ENCODE measurements at regions not wholly inside any gene's neighbourhood (a gene's known extent, or its start where the extent isn't known, plus 50 kb on each side); places are given as distances from the start of the nearest gene placed in this dataset.

DNA sequence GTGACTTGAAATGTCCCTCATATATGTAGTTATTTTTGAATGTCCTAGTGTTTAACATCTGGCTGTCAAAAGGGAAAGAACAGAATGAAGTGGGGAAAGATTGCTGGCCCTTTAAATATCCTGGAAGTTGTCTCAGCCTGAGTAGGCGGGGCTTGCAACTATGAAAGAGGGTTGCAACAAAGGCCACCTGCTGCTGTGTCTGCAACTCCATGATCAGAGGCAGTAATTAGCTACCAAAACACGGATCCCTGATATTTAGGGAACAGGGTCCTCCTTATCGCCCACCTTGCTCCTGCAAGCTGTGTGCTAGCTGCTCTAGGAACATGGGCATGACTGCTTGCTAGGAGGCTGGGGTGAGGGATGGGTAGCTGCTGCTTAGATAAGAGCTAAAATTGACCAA, 100.2 kb upstream of the CFAP20DC start:
- no peaks in the 10 kb centered on the region for H3K9me3 ChIP-seq (ENCODE audit: control insufficient read depth, low read depth, low read length)
- H3K4me1 ChIP-seq (ENCODE audit: control insufficient read depth, insufficient read depth, low read length) = no peaks in the 10 kb centered on the region
- H3K4me3 ChIP-seq (ENCODE audit: low read length) = no peak overlapping the region
- DNase-seq = no peak
- H3K27me3 ChIP-seq (ENCODE audit: control insufficient read depth, insufficient read depth, low read length) = no peaks in the 10 kb centered on the region
- no peaks in the 10 kb centered on the region for H3K36me3 ChIP-seq (ENCODE audit: control insufficient read depth, insufficient read depth, low read length)
- no CpG with 5 or more reads among the region's 3 CpGs for WGBS (ENCODE audit: insufficient coverage, low lambda C conversion rate)
- no peak overlapping the region for H3K27ac ChIP-seq (ENCODE audit: low read length)

- H3K27ac ChIP-seq (ENCODE audit: low read length) = no peak overlapping the region
- no peak for DNase-seq
- H3K36me3 ChIP-seq (ENCODE audit: control insufficient read depth, insufficient read depth, low read length) = no peaks in the 10 kb centered on the region
- H3K27me3 ChIP-seq (ENCODE audit: control insufficient read depth, insufficient read depth, low read length) = no peaks in the 10 kb centered on the region
- no peaks in the 10 kb centered on the region for H3K4me1 ChIP-seq (ENCODE audit: control insufficient read depth, insufficient read depth, low read length)
- no peak overlapping the region for H3K4me3 ChIP-seq (ENCODE audit: low read length)
- 100% methylated on average over 1 of the region's 2 CpGs for WGBS (ENCODE audit: insufficient coverage, low lambda C conversion rate)
- no peaks in the 10 kb centered on the region for H3K9me3 ChIP-seq (ENCODE audit: control insufficient read depth, low read depth, low read length)
These were observed 99.3 kb upstream of the CFAP20DC start for GRCh38 chr3:59149166-59149565.

DNA sequence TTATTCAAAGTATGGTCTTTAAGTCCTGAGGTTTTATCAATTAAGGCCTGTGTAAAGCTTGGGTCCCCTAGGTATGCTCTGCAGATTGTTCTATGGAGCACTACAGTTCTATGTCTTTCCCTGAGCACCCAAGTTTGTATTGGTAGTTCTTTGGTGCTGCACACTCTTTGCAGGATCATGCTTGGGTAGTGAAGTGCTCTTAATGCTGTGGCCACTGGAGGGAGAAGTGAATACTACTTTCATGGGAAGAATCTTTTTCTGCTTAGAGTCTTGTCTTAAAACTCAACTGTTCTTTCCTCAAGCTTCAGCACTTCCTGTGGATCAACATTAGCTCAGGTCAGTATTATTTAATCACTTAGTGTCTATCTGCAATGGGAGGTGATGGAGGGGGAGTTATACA, 93.6 kb upstream of the CFAP20DC start:
- Histone ChIP-seq H3K36me3 (ENCODE audit: control insufficient read depth, insufficient read depth, low read length) (no peaks in the 10 kb centered on the region), H3K4me3 (ENCODE audit: low read length) (no peak overlapping the region), H3K4me1 (ENCODE audit: control insufficient read depth, insufficient read depth, low read length) (no peaks in the 10 kb centered on the region), H3K27ac (ENCODE audit: low read length) (no peak overlapping the region), H3K9me3 (ENCODE audit: control insufficient read depth, low read depth, low read length) (no peaks in the 10 kb centered on the region), H3K27me3 (ENCODE audit: control insufficient read depth, insufficient read depth, low read length) (no peaks in the 10 kb centered on the region)
- DNase-seq = no peak

- no peak overlapping the region for H3K4me3 ChIP-seq (ENCODE audit: low read length)
- H3K9me3 ChIP-seq (ENCODE audit: control insufficient read depth, low read depth, low read length) = no peaks in the 10 kb centered on the region
- no peak for DNase-seq
- H3K27me3 ChIP-seq (ENCODE audit: control insufficient read depth, insufficient read depth, low read length) = no peaks in the 10 kb centered on the region
- WGBS (ENCODE audit: insufficient coverage, low lambda C conversion rate) = 100% methylated on average over 1 of the region's 6 CpGs
- no peak overlapping the region for H3K27ac ChIP-seq (ENCODE audit: low read length)
- no peaks in the 10 kb centered on the region for H3K4me1 ChIP-seq (ENCODE audit: control insufficient read depth, insufficient read depth, low read length)
- no peaks in the 10 kb centered on the region for H3K36me3 ChIP-seq (ENCODE audit: control insufficient read depth, insufficient read depth, low read length)
These were observed 92.7 kb upstream of the CFAP20DC start for GRCh38 chr3:59142556-59142955.

DNA sequence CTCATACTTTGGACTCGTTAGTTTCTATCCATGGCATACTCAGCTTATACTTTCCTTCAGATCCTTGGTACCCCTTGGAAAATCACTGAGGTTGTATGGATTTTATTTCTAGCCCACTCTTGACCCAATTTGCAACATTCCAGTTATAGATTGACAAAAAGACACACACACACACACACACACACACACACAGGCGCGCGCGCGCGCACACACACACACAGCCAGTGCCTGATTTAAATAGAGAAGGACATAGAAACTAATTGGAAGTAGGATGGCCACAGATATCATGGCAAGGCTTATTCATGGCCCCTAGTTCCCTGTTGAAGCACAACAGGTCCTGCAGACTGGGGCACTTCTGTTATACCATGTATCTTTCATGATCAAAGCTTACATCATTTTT, 89.1 kb upstream of the CFAP20DC start:
- H3K4me3 ChIP-seq (ENCODE audit: low read length) = no peak overlapping the region
- no peaks in the 10 kb centered on the region for H3K36me3 ChIP-seq (ENCODE audit: control insufficient read depth, insufficient read depth, low read length)
- H3K9me3 ChIP-seq (ENCODE audit: control insufficient read depth, low read depth, low read length) = no peaks in the 10 kb centered on the region
- no peaks in the 10 kb centered on the region for H3K4me1 ChIP-seq (ENCODE audit: control insufficient read depth, insufficient read depth, low read length)
- WGBS (ENCODE audit: insufficient coverage, low lambda C conversion rate) = no CpG with 5 or more reads among the region's 7 CpGs
- H3K27ac ChIP-seq (ENCODE audit: low read length) = no peak overlapping the region
- DNase-seq = no peak
- H3K27me3 ChIP-seq (ENCODE audit: control insufficient read depth, insufficient read depth, low read length) = no peaks in the 10 kb centered on the region

- Histone ChIP-seq H3K27ac (ENCODE audit: low read length) (no peak overlapping the region), H3K4me1 (ENCODE audit: control insufficient read depth, insufficient read depth, low read length) (no peaks in the 10 kb centered on the region), H3K9me3 (ENCODE audit: control insufficient read depth, low read depth, low read length) (no peaks in the 10 kb centered on the region), H3K4me3 (ENCODE audit: low read length) (no peak overlapping the region), H3K27me3 (ENCODE audit: control insufficient read depth, insufficient read depth, low read length) (no peaks in the 10 kb centered on the region), H3K36me3 (ENCODE audit: control insufficient read depth, insufficient read depth, low read length) (no peaks in the 10 kb centered on the region)
- DNase-seq = no peak
- 80% methylated on average over 1 of the region's 1 CpG for WGBS (ENCODE audit: insufficient coverage, low lambda C conversion rate)
These were observed 87.6 kb upstream of the CFAP20DC start for GRCh38 chr3:59137415-59137814.

DNA sequence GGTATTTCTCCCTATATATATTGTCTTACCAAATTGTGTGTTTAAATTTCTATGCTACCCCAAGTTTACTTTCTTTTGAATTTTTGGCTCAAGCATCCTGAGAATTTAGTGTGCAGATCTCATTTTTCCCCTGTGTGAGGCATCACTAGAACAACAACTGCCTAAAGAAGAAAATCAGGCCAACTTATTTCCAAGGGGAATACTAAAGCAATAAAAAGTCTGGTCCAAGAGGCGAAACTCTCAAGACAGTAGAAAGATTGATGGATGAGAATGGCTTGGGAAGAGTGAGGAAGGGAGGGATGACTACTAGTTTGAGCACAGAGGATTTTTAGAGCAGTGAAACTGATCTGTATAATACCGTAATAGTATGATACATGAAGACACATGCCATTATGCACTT, 86.3 kb upstream of the CFAP20DC start:
- H3K36me3 ChIP-seq (ENCODE audit: control insufficient read depth, insufficient read depth, low read length) = no peaks in the 10 kb centered on the region
- 100% methylated on average over 1 of the region's 2 CpGs for WGBS (ENCODE audit: insufficient coverage, low lambda C conversion rate)
- no peaks in the 10 kb centered on the region for H3K27me3 ChIP-seq (ENCODE audit: control insufficient read depth, insufficient read depth, low read length)
- H3K9me3 ChIP-seq (ENCODE audit: control insufficient read depth, low read depth, low read length) = no peaks in the 10 kb centered on the region
- no peaks in the 10 kb centered on the region for H3K4me1 ChIP-seq (ENCODE audit: control insufficient read depth, insufficient read depth, low read length)
- no peak for DNase-seq
- H3K27ac ChIP-seq (ENCODE audit: low read length) = no peak overlapping the region
- H3K4me3 ChIP-seq (ENCODE audit: low read length) = no peak overlapping the region

- no peak for DNase-seq
- WGBS (ENCODE audit: insufficient coverage, low lambda C conversion rate) = no CpG with 5 or more reads among the region's 3 CpGs
- no peaks in the 10 kb centered on the region for H3K27me3 ChIP-seq (ENCODE audit: control insufficient read depth, insufficient read depth, low read length)
- H3K4me3 ChIP-seq (ENCODE audit: low read length) = no peak overlapping the region
- no peaks in the 10 kb centered on the region for H3K36me3 ChIP-seq (ENCODE audit: control insufficient read depth, insufficient read depth, low read length)
- no peak overlapping the region for H3K27ac ChIP-seq (ENCODE audit: low read length)
- no peaks in the 10 kb centered on the region for H3K4me1 ChIP-seq (ENCODE audit: control insufficient read depth, insufficient read depth, low read length)
- no peaks in the 10 kb centered on the region for H3K9me3 ChIP-seq (ENCODE audit: control insufficient read depth, low read depth, low read length)
These were observed 85.3 kb upstream of the CFAP20DC start for GRCh38 chr3:59135096-59135495.

DNA sequence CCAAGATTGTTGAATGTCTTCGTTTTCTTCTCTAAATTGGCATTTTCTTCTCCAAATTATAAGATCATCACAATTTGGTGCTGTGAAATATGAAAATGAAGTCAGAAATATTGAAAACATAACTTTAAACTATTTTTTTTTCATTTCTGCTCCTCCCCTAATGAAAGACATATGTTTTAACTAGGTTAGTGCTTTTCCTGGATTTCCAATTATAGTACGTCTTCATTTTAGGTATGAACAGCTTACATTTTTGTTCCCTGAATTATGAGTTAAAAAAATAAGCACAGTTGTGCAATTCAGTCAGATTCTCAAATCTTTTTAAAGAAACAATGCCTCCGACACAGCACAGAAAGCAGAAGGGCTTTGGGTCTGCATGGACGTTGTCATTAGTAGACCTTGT, 83.5 kb upstream of the CFAP20DC start:
- no peaks in the 10 kb centered on the region for H3K4me1 ChIP-seq (ENCODE audit: control insufficient read depth, insufficient read depth, low read length)
- whole genome bisulfite sequencing (ENCODE audit: insufficient coverage, low lambda C conversion rate) = 89% methylated on average over 2 of the region's 4 CpGs
- no peak overlapping the region for H3K27ac ChIP-seq (ENCODE audit: low read length)
- no peaks in the 10 kb centered on the region for H3K27me3 ChIP-seq (ENCODE audit: control insufficient read depth, insufficient read depth, low read length)
- no peak overlapping the region for H3K4me3 ChIP-seq (ENCODE audit: low read length)
- no peaks in the 10 kb centered on the region for H3K36me3 ChIP-seq (ENCODE audit: control insufficient read depth, insufficient read depth, low read length)
- no peak for DNase-seq
- no peaks in the 10 kb centered on the region for H3K9me3 ChIP-seq (ENCODE audit: control insufficient read depth, low read depth, low read length)

GRCh38 chr3:59131016-59131766, 81.4 kb upstream of the CFAP20DC start:
- no peak for DNase-seq
- H3K9me3 ChIP-seq (ENCODE audit: control insufficient read depth, low read depth, low read length) = no peaks in the 10 kb centered on the region
- no peaks in the 10 kb centered on the region for H3K4me1 ChIP-seq (ENCODE audit: control insufficient read depth, insufficient read depth, low read length)
- no peak overlapping the region for H3K27ac ChIP-seq (ENCODE audit: low read length)
- WGBS (ENCODE audit: insufficient coverage, low lambda C conversion rate) = 83% methylated on average over 2 of the region's 3 CpGs
- H3K27me3 ChIP-seq (ENCODE audit: control insufficient read depth, insufficient read depth, low read length) = no peaks in the 10 kb centered on the region
- no peaks in the 10 kb centered on the region for H3K36me3 ChIP-seq (ENCODE audit: control insufficient read depth, insufficient read depth, low read length)
- no peak overlapping the region for H3K4me3 ChIP-seq (ENCODE audit: low read length)

- Histone ChIP-seq H3K9me3 (ENCODE audit: control insufficient read depth, low read depth, low read length) (no peaks in the 10 kb centered on the region), H3K27me3 (ENCODE audit: control insufficient read depth, insufficient read depth, low read length) (no peaks in the 10 kb centered on the region), H3K4me3 (ENCODE audit: low read length) (no peak overlapping the region), H3K27ac (ENCODE audit: low read length) (no peak overlapping the region), H3K4me1 (ENCODE audit: control insufficient read depth, insufficient read depth, low read length) (no peaks in the 10 kb centered on the region), H3K36me3 (ENCODE audit: control insufficient read depth, insufficient read depth, low read length) (no peaks in the 10 kb centered on the region)
- no peak for DNase-seq
- WGBS (ENCODE audit: insufficient coverage, low lambda C conversion rate) = no CpG with 5 or more reads among the region's 3 CpGs
These were observed 78.9 kb upstream of the CFAP20DC start for GRCh38 chr3:59128685-59129084.

Measured in large intestine (tissue), 3 donors.